Muscle of leg (tissue), 3 donors: ENCODE measurements at regions not wholly inside any gene's neighbourhood (a gene's known extent, or its start where the extent isn't known, plus 50 kb on each side); places are given as distances from the start of the nearest gene placed in this dataset.
"Not testable (repeated sequence)": the region's sequence is repeated elsewhere in the genome, so short reads cannot be mapped to it uniquely, and the experiment has no call there.

Experiments used
- DNase-seq: peaks from one replicate; pipeline ENCODE4 v3.0.0; 2013
- H3K27ac ChIP-seq: one replicate; pipeline ENCODE4 v1.5.1; 2013; ENCODE audit warnings: mild to moderate bottlenecking, low read length, control low read depth
- H3K27me3 ChIP-seq: one replicate; pipeline ENCODE4 v1.6.1; 2013; ENCODE audit warnings: low read length; ENCODE audit not compliant: control insufficient read depth, insufficient read depth
- H3K36me3 ChIP-seq: one replicate; pipeline ENCODE4 v1.6.1; 2013; ENCODE audit warnings: low read length; ENCODE audit not compliant: control insufficient read depth, insufficient read depth
- H3K4me1 ChIP-seq: one replicate; pipeline ENCODE4 v1.6.1; 2013; ENCODE audit warnings: low read length; ENCODE audit not compliant: control insufficient read depth, insufficient read depth
- H3K4me3 ChIP-seq: one replicate; pipeline ENCODE4 v1.5.1; 2013; ENCODE audit warnings: low read length, control low read depth
- H3K9me3 ChIP-seq: replicated peaks from 2 replicates; pipeline ENCODE4 v1.6.1; 2013; ENCODE audit warnings: low read depth, low read length; ENCODE audit not compliant: control insufficient read depth
- WGBS: methylation state at CpG from one replicate; pipeline ENCODE4 v1.1.5; 2013; ENCODE audit warnings: missing lambda C conversion rate; ENCODE audit not compliant: insufficient coverage; 5-methylcytosine and 5-hydroxymethylcytosine counted together

DNA sequence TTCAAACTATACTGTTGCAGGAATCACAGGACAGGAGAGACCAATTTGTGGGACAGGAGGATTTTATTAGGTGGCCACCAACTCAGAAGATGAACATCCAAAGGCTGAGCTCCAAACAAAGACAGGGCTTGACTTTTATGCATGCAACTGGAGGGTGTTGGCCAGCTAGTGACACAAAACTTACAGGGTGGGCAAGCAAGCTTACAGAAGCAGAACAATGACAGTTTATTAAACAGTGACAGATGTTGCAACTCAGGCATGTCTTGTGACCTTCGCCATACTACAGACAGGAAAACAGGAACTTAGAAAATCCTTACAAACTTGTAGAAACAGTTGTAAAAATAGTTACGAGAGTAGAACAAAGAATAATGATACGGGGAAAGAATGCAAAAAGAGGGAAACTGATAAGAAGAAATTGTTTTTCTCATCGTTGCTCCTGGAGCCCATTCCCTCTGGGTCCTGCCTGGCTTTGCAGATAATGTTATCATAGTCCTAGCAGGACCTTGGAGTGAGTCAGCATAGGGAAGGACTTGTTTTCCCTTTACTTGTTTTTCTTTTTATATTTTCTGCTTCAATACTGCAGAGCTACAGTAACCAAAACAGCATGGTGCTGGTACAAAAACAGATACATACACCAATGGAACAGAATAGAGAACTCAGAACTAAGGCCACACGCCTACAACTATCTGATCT, 2083.0 kb upstream of the ACO1 start:
- WGBS = no CpG with 5 or more reads among the region's 5 CpGs
- Histone ChIP-seq H3K36me3 (no peaks in the 10 kb centered on the region), H3K4me3 (no peak overlapping the region), H3K9me3 (no peaks in the 10 kb centered on the region), H3K27me3 (no peaks in the 10 kb centered on the region), H3K4me1 (no peaks in the 10 kb centered on the region), H3K27ac (no peak overlapping the region)
- peak; percentile 38 for DNase-seq

DNA sequence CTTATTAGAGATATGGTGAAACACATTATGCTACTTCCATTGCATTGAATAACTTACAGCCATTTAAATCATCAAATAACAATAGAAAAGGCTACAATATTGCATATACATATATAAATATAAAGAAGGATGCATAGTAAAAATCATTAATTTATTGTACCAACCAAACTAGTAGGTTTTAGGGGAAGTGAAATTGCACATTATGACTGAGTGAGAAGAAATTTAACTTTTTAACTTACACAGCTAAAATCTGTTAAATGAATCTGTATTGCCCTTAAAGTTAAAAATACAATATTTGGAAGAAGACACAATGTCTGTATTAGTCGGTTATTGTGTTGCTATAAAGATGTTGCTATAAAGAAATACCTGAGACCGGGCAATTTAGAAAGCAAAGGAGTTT, 2073.7 kb upstream of the ACO1 start:
- Histone ChIP-seq H3K36me3 (no peaks in the 10 kb centered on the region), H3K4me1 (no peaks in the 10 kb centered on the region), H3K27ac (no peak overlapping the region), H3K9me3 (peaks cover 4% of the 10 kb centered on the region), H3K27me3 (no peaks in the 10 kb centered on the region), H3K4me3 (no peak overlapping the region)
- DNase-seq = no peak
- WGBS = no CpG with 5 or more reads among the region's 2 CpGs

DNA sequence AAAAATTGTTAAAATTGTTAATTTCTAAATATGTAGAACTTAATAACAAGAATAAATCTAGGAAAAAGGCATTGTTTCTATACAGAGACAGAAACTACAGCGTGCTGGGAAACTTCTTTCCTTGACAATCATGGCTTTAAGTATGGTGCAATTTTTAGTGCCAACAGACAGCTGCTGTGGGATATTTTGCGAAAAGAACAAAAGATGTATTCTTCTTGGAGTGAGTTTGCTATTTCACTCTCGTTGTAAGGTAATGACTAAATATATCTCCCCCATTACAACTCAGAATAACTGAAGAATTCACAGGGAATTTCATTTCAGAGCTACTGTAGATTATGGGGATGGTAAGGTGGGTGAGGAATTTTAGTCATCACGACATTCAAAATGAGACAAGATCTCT, 2055.0 kb upstream of the ACO1 start:
- WGBS = no CpG with 5 or more reads among the region's 4 CpGs
- Histone ChIP-seq H3K4me1 (no peaks in the 10 kb centered on the region), H3K36me3 (no peaks in the 10 kb centered on the region), H3K27ac (no peak overlapping the region), H3K4me3 (no peak overlapping the region), H3K27me3 (no peaks in the 10 kb centered on the region), H3K9me3 (no peaks in the 10 kb centered on the region)
- peak; percentile 51 for DNase-seq

DNA sequence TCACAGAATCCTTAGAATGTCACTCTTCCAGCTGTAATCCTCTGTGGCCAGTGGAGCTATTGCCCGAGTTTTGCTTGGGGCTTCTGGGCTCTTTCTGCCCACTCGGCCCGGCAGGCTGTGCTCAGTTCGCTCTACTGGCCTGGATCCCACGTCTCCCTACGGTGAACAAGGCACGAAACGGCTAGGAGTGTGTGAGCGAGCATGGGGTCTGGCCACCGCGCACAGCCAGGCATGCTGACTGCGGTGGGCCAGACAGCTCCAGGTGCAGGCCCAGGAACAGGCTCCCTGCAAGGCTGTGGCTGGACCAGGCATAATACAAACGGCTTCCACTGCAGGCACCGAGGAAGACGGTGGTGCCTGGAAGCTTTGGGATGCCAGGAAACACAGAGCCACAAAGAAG, 2035.5 kb upstream of the ACO1 start:
- DNase-seq = no peak
- Histone ChIP-seq H3K27ac (no peak overlapping the region), H3K4me1 (no peaks in the 10 kb centered on the region), H3K9me3 (peaks cover 5% of the 10 kb centered on the region), H3K27me3 (no peaks in the 10 kb centered on the region), H3K4me3 (no peak overlapping the region), H3K36me3 (no peaks in the 10 kb centered on the region)
- 90% methylated on average over 14 of the region's 15 CpGs for WGBS

DNA sequence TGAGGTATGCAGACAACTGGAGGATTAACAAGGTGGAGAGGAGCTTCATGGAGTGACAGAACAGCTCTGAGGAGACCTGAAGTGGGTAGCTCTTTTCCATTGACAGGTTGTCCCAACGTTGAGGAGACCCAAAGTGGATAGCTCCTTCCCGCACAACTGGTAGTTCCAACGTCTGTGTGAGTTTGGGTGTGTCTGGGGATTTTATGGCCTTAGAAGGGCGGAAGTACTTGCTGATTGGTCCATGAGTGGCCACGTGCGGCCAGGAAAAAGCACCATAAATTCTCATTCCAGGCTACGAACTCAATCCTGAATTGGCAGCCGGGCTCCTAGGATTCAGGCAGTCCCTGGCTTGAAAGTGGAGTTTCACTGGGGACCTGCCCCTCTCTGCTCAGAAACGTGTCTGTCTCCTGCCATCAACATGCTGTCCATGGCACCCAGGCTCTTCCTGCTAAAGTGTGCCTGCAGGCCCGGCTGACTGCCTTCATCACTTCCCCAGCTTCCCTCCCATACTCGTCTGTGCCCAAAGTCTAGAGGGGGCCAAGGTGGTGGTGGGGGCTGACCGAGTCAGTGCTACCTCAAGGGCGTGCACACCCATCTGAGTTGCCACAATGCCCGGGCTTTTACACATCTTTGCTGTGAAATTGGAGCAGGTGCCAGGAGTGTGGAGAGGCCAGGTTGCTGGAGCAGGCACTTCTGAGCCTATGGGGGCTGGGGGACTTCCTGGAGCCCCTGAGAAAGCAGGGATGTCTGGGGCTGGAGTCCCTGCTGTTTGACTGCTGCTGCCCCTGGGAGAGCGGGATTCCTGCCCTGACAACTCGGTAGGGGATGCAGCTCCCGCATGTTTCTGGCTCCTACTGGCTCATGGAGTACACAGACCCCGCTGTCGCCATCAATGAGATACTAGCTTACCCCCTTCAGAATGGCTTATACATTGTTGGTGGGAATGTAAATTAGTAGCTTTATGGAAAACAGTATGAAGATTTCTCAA, 2034.6 kb upstream of the ACO1 start:
- no peaks in the 10 kb centered on the region for H3K36me3 ChIP-seq
- no peaks in the 10 kb centered on the region for H3K27me3 ChIP-seq
- H3K4me3 ChIP-seq = no peak overlapping the region
- no peak for DNase-seq
- H3K4me1 ChIP-seq = no peaks in the 10 kb centered on the region
- H3K9me3 ChIP-seq = peaks cover 5% of the 10 kb centered on the region
- H3K27ac ChIP-seq = no peak overlapping the region
- 89% methylated on average over 14 of the region's 19 CpGs for WGBS

DNA sequence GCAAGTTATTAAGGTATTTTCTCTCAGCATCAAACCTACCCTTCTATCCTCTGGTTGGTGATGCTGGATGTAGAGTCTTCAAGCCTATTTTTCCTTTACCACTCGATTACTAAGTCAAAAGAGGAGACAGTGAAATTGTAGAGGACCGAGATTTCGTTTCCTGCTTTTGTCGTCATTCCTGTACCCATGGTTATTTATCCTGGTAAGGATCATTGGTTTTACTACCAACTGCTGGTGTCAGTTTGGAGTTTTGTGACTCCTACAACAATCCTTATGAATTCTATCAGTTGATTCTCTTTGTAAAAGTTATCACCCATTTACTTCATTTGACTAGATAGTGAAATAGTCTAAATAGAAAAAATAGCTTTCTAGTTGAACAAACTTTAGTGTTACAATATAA, 2028.2 kb upstream of the ACO1 start:
- no peak for DNase-seq
- no CpG with 5 or more reads among the region's 4 CpGs for WGBS
- no peaks in the 10 kb centered on the region for H3K27me3 ChIP-seq
- H3K9me3 ChIP-seq = no peaks in the 10 kb centered on the region
- H3K4me1 ChIP-seq = no peaks in the 10 kb centered on the region
- no peak overlapping the region for H3K4me3 ChIP-seq
- no peaks in the 10 kb centered on the region for H3K36me3 ChIP-seq
- H3K27ac ChIP-seq = no peak overlapping the region

DNA sequence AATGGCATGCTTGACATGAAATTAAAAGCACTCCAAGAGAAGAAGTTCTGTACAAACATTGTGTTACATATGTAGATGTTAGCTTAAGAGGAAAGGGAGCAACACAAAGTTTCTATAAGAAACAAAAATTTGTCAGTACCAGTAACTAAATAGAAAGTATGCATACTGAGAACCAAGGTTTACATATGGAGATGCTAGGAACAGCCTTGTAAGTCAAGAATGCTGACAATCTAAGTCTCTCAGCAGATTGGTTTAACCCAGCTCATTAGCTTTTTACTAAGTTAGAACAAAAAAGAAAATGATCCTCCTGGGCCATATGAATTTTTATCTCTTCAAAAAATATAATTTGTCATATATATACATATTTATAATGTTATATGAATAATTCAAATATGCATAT, 2022.1 kb upstream of the ACO1 start:
- no peaks in the 10 kb centered on the region for H3K9me3 ChIP-seq
- no peak for DNase-seq
- no peaks in the 10 kb centered on the region for H3K4me1 ChIP-seq
- no peak overlapping the region for H3K27ac ChIP-seq
- no peak overlapping the region for H3K4me3 ChIP-seq
- no peaks in the 10 kb centered on the region for H3K27me3 ChIP-seq
- no peaks in the 10 kb centered on the region for H3K36me3 ChIP-seq

DNA sequence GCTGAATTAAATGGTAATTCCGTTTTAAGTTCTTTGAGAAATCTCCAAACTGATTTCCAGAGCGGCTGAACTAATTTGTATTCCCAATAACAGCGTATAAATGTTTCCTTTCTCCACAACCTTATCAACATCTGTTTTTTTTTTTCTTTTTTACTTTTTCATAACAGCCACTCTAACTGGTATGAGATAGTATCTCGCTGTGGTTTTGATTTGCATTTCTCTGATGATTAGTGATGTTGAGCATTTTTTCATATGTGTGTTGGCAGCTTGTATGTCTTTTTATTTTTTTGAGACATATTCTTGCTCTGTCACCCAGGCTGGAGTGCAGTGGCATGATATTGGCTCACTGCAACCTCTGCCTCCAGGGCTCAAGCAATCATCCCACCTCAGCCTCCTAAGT, 2018.3 kb upstream of the ACO1 start:
- H3K27ac ChIP-seq, H3K9me3 ChIP-seq, H3K27me3 ChIP-seq, H3K4me1 ChIP-seq, DNase-seq, H3K4me3 ChIP-seq, H3K36me3 ChIP-seq: not testable (repeated sequence)
- WGBS = no CpG with 5 or more reads among the region's 4 CpGs

DNA sequence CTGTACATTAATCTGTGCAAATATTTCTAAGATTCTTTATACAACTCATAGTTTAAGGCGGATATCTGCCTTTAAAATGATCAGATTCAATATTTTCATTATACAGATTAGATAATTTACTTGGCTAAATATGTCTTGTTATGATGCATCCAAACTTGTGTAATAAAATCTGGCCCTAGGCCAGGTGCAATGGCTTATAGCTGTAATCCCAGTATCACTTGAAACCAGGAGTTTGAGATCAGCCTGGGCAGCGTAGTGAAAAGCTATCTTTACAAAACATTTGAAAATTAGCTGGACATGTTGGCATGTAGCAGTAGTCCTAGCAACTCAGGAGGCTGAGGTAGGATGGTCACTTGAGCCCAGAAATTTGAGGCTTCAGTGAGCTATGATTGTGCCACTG, 2002.2 kb upstream of the ACO1 start:
- H3K27ac ChIP-seq = no peak overlapping the region
- no peak overlapping the region for H3K4me3 ChIP-seq
- peak; percentile 6 for DNase-seq
- no peaks in the 10 kb centered on the region for H3K36me3 ChIP-seq
- no peaks in the 10 kb centered on the region for H3K9me3 ChIP-seq
- no peaks in the 10 kb centered on the region for H3K4me1 ChIP-seq
- no CpG with 5 or more reads among the region's 2 CpGs for WGBS
- H3K27me3 ChIP-seq = no peaks in the 10 kb centered on the region

DNA sequence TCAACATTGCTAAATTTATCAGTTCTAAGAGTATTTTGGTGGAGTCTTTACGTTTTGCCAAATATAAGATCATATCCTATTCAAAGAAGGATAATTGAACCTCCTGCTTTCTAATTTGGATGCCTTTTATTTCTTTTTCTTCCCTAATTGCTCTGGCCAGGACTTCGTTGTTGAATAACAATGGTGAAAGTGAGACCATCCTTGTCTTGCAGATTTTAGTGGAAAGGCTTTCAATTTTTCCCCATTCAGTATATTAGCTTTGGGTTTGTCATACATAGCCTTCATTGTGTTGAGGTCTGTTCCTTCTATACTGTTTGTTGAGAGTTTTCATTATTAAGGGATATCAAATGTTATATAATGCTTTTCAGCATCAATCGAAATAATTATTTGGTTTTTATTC, 1974.2 kb upstream of the ACO1 start:
- no peak for DNase-seq
- no peak overlapping the region for H3K4me3 ChIP-seq
- no peaks in the 10 kb centered on the region for H3K36me3 ChIP-seq
- H3K27me3 ChIP-seq = no peaks in the 10 kb centered on the region
- WGBS = no CpG with 5 or more reads among the region's 3 CpGs
- H3K4me1 ChIP-seq = no peaks in the 10 kb centered on the region
- no peak overlapping the region for H3K27ac ChIP-seq
- H3K9me3 ChIP-seq = peaks cover 8% of the 10 kb centered on the region
